GM21529 (cell line): ENCODE measurements at regions not wholly inside any gene's neighbourhood (a gene's known extent, or its start where the extent isn't known, plus 50 kb on each side); places are given as distances from the start of the nearest gene placed in this dataset.

ENCODE experiments used
- ATAC-seq: cut with Tn5 transposase; IDR thresholded peaks from one replicate; pipeline ENCODE4 v1.9.1; 2021; ENCODE audit not compliant: unreplicated experiment

DNA sequence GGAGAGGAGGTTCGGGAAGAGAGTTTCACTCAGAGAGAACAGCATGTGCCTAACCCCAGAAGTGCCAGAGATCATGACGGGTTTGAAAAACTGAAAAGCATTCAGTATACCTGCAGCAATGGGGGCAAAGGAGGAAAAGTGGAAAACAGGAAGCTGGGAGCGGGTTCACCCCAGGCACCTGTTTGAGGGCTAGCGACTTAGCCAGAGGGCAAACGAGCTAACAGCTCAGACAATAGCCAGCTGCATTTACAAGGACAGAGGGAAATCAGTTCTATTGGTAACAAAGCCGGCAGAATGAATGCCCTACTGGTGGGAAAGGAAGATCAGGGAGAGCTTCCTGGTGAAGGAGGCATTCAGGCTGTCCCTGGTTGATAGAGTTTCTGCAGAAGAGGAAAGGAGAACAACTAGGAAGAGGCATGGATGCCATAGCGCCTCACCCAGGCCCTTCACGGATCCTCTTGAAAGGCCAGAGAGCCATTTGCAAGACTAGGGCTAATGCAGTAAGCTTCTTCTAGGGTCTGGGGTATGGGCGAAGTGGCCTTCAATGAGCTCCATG, 141.7 kb upstream of the ADRA1B start:
- no peak for ATAC-seq

DNA sequence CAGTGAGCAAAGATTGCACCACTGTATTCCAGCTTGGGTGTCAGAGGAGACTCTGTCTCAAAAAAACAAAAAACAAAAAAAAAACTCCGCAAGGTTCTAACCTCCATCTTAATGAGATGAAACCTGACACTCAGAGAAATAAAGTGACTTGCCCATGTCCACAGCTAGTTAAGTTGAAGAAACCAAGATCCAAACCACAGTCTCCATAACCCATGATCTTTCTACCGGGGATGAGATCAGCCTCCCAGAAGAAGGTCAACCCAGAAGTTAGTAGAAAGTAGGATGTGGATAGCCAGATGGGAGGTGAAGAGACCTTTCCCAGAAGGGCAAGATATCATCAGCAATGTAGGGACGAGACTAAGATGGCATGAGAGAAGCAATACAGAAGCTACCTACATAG, 140.4 kb upstream of the ADRA1B start:
- no peak for ATAC-seq

DNA sequence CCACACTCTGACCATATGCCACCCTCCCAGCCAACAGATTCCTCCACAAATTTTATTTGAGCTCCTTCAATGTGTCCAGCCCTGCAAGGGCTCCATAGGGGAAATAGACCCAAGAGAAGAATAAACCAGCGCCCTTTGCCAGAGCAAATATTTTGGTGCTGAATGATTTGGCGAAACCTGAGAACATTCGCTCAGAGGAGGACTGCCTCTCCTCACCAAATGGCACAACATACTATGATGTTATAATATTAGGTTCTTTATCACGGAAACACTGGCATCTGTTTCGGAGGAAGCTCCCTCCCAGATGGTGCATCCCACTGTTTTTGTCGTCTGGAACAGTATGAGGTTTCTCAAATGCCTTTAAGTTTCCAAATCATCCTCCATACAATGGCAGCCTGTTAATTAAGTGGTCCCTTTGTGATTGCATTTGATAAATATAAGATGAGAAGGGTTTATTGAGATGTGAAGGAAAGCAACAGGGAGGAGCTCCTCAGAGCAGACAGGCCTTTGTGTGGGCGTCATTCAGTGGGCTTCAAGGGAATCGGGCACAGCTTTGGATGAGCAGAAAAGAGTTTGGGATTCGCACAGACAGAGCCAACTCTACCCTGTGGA, 139.1 kb upstream of the ADRA1B start:
- ATAC-seq = no peak

DNA sequence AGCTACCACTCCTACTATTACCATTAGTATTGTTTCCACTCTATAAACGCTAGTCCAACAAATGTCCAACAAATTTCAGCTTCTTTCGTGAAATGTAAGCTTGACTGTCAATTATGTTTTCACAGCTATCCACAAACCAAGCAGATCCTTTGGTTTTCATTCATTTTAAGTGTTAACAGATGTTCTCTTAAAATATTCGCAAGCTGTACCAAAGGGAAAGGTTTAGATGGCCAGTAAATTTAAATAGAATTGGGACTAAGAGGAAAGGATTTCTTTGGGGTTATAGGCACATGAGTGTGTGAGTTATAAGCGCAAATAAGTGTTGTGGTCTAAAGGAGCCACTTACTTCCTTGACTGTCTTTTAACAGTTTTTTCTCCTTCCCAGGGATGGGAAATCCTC, 136.8 kb upstream of the ADRA1B start:
- ATAC-seq = no peak

DNA sequence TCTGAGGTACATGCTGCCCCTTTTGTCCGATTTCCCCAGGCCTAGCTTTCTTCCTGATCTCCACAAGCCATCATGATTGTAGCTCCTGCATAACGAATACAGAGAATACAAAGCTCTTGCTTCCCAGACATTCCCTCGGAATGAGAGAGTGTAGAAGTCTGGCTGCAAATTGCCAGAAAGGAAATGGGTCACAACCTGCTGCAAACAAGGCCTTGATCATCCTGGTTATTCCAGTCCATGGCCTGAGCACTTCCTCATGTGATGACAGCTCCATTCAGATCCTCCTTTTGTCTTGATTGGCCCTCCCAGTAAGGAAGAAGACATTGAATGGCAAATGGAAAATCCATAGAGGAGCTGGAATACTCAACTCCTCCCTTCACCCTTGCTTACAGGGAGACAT, 136.0 kb upstream of the ADRA1B start:
- ATAC-seq = no peak

DNA sequence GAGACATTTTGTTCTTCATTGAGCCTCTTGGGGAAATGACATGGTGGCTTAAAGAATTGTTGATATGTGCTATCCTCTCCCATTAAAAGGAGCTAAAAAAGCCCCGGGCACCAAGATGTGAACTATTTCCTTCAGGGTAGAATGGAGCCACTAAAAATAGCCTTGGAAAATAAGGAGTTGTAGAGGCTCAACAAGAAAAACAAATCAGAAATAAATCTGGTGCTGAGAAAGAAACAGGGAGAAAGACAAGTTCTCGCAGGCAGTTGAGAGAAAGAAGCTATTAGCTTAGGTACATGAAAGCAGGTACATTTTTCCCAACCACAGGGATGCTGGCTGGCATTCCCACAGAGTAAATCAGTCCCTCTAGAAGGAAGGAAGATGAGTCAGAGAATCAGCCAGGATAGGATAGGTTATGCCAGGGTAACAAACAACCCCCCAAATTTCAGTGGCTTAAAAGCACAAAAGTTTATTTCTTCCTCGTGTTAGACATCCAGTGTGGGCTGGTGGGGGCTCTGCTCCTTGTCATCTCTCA, 134.6 kb upstream of the ADRA1B start:
- no peak for ATAC-seq

DNA sequence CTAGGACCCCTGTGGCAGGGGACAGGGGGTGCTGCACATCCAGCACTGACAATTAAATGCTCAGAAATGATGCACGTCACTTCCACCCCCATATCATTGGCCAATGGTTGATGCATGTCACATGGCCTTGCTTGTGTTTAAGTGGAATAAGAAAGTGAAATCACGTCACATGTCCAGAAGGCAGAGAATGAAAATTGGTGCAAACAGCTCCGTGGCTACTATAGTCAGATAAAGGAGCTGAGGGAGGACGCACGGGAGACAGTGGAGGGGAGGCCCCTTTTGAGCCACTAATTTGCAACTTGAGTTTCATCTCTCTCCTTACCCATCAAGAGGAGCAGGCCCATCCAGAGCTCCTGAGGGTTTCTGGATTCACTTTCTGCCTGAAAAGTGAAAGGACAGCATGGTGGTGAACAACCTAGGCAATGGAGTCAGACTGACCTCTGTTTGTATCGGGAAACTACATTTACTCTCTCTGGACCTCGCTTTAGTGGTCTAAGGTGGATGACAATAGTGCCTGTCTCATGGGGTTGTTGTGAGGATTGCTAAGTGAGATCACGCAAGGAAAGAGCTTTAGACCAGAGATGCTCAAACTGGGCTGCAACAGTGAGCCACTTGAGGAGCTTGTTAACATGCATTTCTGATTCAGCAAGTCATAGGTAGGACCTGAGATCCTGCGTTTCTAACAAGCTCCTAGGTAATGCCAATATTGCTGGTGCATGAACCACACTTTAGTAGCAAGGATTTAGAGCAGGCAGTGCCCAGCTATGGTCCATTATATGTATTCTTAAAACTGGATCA, 133.9 kb upstream of the ADRA1B start:
- peak; percentile 83 for ATAC-seq

DNA sequence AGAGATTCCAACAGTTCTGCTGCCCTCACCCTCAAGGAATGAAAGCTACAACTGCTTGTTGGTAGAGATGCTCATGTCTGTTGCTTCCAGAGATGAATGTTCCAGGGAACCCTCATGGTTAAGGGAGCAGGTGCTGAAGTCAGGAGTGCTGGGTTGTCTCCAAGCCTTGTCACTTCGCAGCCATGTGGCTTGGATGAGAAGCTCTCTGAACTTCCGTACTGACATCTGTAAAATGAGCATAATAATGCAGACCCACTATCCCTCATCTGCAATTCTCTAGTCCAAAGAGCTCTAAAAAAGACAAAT, 133.3 kb upstream of the ADRA1B start:
- ATAC-seq = no peak

DNA sequence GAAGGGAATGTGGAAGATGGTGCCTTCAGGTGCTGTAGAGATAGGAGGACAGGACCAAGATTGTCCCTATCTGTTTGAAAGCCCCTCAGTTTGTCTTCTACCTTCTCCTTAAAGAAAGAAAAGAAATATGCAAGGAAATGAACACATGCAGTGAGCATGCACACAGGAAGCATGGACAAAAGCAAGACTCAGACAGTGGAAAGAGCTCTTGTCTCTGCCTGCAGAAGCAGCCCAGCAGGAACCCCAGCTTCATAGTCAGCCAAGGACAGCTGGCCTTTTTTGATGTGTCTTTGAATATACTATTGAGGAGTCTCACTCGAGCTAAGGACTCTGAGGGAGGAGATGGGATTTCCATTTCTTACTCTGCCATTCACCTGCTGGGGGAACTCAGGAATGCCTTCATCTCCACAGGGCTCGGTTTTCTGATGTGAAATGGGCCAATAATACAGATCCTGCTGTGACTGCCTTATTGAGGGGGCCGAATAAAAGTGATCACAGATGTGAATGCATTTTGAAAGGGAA, 132.5 kb upstream of the ADRA1B start:
- no peak for ATAC-seq

DNA sequence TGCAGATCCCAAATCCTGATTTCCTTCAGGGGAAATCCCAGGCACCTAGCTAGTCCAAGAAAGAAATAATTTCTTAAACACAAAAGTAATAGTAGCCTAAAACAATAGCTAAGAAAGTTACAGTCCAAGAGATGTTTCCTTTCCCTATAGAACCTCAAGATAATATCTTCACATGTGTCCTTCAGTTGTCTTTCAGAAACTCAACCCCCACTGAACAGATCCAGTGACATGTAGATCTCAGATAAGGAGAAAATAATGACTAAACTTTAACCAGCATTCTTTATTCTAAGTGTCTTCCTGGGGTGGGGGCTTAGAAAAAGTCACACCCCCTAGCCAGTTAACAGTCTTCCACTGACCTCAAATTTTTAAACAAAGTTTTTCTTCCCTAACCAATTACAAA, 131.3 kb upstream of the ADRA1B start:
- ATAC-seq = no peak

DNA sequence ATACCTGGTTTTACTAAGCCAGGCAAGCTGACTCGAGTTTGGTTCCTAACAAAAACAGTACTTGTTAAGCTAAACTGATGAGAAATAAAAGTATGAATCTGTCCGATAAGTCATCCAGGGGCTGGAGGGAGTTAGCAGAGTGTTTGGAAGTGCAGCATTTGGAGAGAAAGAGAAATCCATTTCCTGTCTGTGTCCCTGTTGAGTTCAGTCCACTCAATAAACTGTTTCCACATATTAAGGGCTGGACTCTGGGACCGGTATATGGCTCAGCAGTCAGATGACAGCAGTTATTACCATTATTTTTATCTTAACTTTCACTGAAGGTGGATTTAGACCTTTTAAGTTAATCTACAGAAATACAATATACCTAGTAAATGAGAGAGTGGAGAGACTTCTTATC, 130.6 kb upstream of the ADRA1B start:
- ATAC-seq = no peak

DNA sequence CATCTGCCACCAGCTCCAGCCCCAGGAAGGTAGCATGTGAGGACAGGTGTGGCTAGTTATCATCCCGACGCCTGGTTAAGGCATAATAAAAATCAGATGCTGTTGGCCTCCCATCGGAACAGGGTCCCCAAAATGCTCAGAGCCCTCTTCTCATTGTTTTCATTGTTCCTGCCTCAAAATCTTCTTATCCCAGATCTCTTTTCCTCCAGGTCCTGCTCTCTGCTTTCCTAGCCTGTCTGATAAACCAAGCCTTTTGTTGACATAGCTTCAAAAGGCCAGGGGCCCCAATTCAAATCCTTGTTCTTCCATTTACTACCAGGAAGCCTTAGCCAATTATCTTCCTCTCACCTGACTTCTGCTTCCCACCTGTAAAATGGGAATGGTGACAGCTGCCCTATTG, 130.1 kb upstream of the ADRA1B start:
- ATAC-seq = no peak

DNA sequence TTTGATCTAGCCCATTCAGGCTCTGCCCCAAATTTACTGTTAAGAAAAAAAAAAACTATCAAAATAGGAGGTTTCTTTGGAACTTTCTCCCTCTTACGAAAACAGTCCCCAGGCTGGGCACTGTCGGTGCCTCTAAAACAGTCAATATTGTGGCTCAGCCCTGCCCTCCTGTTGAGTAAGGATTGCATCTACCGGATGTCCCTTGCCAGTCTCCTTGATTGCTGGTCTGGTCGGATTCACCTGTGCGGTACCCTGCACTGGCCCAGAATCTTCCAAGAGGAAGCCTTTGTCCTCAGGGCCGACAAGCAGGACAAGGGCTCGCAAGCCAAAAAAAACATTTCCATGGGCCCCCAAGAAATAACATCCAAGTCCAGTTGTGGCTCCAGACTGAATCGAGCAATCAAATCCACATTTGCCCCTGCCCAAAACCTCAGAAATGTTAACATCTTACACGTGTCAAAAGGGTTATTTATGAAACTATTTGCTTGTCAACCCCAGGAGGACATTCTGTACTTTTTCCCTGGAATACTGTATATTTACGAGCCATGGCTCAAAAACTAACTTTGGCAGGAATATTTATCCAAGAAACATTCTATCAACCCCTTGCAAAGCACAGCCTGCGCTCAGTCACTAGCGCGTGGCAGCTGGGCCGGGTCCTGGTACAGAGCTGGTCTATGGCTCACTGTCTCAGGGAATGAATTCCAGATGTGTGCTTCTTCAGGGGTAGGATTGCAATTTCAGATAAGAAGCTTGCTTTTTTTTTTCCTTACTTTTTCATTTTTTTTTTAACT, 129.2 kb upstream of the ADRA1B start:
- no peak for ATAC-seq

DNA sequence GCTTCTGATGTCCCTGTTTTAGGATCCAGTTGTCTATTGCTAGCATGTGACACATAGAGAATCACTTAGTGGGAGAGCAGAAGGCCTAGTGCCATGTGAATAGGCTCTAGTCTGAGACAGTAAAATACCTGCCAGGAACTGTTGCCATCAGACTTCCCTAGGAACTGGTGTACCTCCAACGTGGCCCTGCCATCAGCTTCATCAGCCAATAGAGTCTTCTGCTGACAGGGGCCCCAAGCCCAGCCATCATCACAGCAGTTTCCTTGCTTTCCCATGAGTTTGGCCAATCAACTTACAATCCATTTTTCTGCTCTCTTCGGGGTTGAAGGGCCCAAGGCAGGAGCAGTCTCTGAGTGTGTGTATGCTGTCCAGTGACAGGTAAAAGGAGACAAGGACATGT, 128.4 kb upstream of the ADRA1B start:
- no peak for ATAC-seq

DNA sequence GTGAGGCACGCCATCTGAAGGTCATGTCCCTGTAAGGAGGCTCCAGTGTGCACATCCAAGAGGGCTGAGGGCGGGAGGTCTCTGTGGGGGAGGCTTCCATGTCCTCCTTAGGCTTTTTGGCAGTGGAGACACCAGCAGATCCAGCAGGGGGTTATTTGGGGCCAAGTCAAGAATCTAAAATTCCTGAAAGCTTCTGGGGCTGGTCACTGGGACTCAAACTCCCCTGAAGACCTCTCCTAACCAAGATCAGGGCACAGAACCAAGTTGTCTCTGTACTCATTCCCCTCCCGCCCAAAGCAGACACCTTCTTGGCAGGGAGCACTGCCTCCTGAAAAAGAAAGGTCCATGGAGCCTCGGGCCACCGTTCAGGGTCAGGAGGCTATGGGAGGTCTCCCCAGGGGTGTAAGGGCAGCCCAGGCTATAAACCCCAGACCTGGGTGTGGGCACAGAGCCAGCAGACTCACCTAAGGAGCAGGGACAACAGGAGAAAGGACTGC, 127.4 kb upstream of the ADRA1B start:
- ATAC-seq = no peak

DNA sequence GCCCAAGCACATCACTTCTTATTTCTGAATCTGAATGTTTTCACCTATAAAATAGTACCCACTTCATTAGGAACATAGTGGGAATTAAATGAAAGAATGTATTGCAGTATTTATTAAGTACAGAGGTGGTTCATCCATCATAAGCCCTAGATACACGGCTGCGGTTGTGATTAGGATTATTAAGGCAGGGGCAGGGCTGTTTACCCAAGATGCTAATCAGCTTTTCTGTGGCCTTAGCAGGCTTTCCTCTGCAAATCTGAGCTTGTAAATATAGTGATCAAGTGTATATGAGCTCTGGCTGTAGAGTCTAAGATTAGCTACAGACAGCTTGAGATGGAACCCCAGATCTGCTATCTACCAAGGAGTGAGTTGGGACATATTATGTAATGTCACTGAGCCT, 124.1 kb upstream of the ADRA1B start:
- no peak for ATAC-seq

DNA sequence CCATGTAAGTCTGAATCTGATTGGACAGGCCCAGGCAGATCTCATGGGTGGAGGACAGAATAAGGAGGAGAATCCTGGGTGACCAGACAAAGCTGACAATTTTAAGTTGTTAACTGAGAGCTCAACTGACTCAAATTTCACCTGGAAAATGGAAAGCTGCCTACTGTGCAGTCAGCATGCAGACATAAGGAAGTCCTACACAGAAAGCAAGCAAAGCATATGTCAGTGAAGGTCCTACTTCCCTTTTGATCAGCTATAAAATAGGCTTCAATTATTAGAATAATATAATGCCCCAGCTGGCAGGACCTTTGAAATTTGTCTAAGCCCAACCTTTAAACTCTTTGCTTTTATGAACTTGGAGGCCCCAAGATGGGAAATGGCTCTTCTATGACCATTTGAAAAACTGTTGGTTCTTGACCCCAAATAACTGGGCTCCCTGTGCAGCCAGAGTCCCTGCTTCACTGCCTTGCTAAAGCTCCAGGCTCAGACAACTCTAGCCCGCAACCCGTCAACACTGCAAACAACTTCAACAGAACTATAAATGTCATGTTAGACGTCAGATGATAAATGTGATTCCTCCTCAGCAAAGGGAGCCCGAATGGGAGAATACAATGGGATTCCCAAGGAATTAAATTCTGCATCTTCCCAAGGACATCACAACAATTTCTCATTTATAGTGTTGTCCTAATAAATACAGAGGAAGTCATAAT, 118.9 kb upstream of the ADRA1B start:
- ATAC-seq = no peak

DNA sequence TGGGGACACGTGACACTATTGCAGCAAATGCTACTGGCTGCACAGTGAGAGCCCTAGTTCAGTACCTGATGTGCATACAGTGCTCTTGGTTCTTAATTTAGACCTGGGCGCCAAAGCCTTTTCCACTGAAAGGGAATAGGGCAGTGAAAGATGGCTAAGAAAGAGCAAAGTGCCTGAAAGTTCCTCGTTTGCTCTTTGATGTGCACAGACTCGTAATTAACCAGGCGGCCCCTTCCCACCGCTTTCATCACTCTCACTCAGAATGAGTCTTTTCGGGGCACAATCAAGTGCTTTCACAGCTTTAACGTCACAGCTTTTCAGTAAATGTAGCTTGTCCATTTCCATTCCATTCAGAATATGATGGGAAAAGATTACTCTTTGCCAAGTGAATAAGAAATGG, 116.6 kb upstream of the ADRA1B start:
- no peak for ATAC-seq

DNA sequence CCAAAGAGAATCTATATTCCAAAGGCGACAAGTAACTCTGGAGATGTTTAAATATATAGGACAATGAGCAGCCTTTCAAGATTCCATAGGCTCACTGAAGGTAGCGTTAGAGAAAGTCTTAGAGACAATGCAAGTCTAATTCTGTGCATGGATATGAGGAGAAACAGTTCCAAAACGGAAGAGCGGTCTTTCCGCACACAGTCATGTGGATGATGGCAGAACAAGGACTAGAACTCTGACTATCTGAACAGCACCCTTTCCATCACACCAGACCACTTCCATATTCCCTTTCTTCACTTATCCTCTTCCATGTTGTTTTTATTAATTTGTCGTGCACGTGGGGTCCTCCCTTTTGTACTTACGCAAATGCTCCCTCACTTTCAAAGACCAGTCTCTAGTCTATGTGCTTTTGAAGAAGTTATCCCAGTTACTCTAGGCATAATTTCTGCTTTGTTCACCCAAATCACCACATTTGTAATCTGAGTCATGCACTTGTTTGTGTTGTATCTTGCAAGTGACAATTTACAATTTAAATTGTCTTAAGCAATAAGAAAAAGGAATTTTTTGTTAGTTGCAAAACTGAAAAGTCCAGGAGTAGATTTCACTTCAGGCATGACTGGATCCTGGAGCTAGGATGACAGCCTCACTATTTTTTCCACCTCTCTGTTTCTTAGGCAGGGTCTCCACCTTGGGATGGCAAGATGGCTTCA, 116.0 kb upstream of the ADRA1B start:
- no peak for ATAC-seq

DNA sequence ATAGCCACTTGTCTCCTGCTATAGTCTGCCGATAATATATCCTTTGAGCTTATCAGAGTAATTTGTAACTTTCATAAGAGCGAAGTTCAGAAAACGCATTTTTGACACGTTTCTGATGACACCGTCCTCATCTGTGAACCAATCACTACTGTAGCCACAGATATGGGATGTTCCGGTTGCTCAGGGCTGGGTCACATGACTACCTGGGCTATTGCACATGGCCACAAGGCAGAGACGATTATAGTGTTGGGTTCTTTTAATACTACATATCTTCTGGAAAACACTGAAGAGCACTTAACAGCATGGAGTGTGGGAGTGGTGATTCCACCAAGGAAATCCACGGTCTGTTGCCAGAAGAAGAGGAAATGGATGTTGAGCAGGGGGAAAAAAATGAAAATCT, 115.0 kb upstream of the ADRA1B start:
- ATAC-seq = no peak
